AG04450 (cell line): ENCODE measurements at regions not wholly inside any gene's neighbourhood (a gene's known extent, or its start where the extent isn't known, plus 50 kb on each side); places are given as distances from the start of the nearest gene placed in this dataset.

Experiments used
- CTCF ChIA-PET: fragments of 300-600, 350-600 bp; formaldehyde crosslinking; extraction: SDS; loops from one replicate; lab custom pipeline; 2022; ENCODE audit warnings: antibody characterized with exemption, inconsistent platforms; lab: Charles Lee
- POLR2A ChIA-PET: fragments of 350-600 bp; formaldehyde crosslinking; extraction: SDS; loops from one replicate; lab custom pipeline; 2021; ENCODE audit warnings: antibody characterized with exemption, inconsistent platforms; lab: Yijun Ruan, JAX
- DNase-seq: peaks from one replicate; pipeline ENCODE4 v3.0.0-alpha.2; 2011; ENCODE audit warnings: low read depth, low spot score
- H3K27ac ChIP-seq: one replicate; pipeline ENCODE4 v1.5.1; 2012; ENCODE audit warnings: low read depth, low read length, control low read depth
- H3K27me3 ChIP-seq: one replicate; pipeline ENCODE4 v1.6.0; 2012; ENCODE audit warnings: low read length; ENCODE audit not compliant: control insufficient read depth, insufficient read depth
- H3K4me3 ChIP-seq: 2 replicates; pipeline ENCODE4 v1.5.1; 2011; ENCODE audit warnings: mild to moderate bottlenecking, low read depth, low read length, control low read depth
- H3K9me3 ChIP-seq: 2 replicates; pipeline ENCODE4 v1.5.1; 2012; ENCODE audit warnings: low read length; ENCODE audit not compliant: control insufficient read depth, insufficient read depth
- CTCF ChIP-seq: IDR thresholded peaks from 2 replicates; pipeline ENCODE4 v1.5.1; 2011; ENCODE audit warnings: low read depth, low read length, control low read depth, inconsistent platforms

GRCh38 chr11:134524896-134525845 is 113.1 kb upstream of the B3GAT1 start:
- no peak overlapping the region for H3K4me3 ChIP-seq
- ChIA-PET POLR2A (no interaction called here), CTCF (no interaction called here)
- no peak for TF ChIP-seq CTCF
- DNase-seq = no peak
- peaks cover 69% of the 10 kb centered on the region for H3K9me3 ChIP-seq
- no peaks in the 10 kb centered on the region for H3K27me3 ChIP-seq
- no peak overlapping the region for H3K27ac ChIP-seq

GRCh38 chr11:134524201-134524600 is 112.2 kb upstream of the B3GAT1 start:
- H3K9me3 ChIP-seq = peaks cover 72% of the 10 kb centered on the region

DNA sequence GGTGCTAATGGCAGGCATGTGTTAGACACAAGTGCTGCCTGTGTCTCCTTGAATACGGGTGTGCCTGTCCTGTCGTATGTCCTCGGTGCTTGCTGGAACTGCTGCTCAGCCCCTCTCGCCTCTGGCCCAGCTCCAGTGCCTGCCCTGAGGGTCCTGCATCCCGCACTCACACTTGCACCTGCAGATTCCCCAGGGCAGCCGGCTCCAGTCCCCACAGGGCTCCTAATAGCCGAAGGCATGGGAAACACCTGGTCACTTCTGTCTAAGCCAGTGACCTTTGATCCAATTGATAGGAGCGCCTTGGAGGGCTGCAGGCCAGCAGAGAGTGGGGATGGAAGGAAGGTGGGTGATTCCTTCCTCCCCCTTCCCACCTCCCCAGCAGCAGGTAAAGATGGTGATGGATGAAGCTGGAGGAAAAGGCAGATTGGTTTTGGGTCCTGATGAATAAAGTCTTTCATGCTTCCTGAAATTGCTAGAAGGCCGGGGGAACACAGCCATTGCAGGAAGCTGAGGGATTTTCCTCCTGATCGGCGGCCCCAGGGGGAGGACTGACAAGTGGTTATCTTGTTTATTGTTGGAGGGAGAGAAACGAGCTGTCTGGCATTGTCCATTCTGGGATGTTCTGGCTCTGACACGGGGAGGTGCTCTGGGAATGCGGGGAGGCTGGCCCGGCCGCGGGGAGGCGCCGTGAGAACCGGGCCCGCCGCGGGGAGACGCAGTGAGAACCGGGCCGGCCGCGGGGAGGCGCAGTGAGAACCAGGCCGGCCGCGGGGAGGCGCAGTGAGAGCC is 110.9 kb upstream of the B3GAT1 start:
- H3K9me3 ChIP-seq = peaks cover 71% of the 10 kb centered on the region
- no peak for DNase-seq
- no peak overlapping the region for H3K4me3 ChIP-seq
- no peak for TF ChIP-seq CTCF
- H3K27me3 ChIP-seq = no peaks in the 10 kb centered on the region
- no peak overlapping the region for H3K27ac ChIP-seq
- ChIA-PET POLR2A (no interaction called here), CTCF (no interaction called here)

More at GRCh38 chr11:134524201-134524600, 112.2 kb upstream of the B3GAT1 start:
- ChIA-PET POLR2A (no interaction called here), CTCF (no interaction called here)
- no peak for TF ChIP-seq CTCF
- Histone ChIP-seq H3K4me3 (no peak overlapping the region), H3K27ac (no peak overlapping the region), H3K27me3 (no peaks in the 10 kb centered on the region)
- no peak for DNase-seq

DNA sequence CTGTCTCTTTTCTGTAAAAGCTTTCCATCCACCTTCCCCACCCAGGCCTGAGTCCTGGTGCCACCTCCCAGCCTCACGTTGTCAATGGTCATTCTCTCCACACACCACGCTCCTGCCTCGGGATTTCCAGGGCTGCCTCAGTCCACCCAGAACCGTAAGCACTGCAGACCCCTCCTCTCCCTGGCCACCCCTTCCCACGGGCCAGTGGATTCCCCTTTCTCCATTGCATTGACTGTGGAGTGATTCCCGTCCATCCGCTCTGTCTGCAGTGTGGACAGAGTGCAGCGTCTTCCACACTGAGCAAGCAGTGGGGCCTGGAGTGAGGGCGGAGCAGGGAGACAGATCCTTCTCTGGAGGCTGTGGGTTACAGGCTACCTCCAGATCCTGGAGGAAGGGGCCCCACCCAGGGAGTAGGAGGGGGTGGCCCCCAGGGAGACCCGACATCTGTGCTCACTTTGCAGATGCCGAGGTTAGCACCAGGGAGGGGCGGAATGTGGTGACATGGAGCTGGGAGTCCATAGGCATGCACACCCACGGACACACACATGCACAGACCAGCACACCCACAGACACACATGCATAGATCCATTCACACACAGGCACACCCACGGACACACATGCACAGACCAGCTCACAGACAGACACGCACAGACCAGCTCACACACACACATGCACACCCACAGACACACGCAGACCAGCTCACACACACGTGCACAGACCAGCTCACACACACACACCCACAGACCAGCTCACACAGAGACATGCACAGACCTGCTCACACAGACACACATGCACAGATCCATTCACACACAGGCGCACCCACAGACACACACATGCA is 109.6 kb upstream of the B3GAT1 start:
- DNase-seq = no peak
- Histone ChIP-seq H3K4me3 (no peak overlapping the region), H3K9me3 (peaks cover 73% of the 10 kb centered on the region), H3K27ac (no peak overlapping the region), H3K27me3 (no peaks in the 10 kb centered on the region)
- TF ChIP-seq CTCF = no peak
- ChIA-PET POLR2A (no interaction called here), CTCF (no interaction called here)
